ENCODE measurements at regions not wholly inside any gene's neighbourhood (a gene's known extent, or its start where the extent isn't known, plus 50 kb on each side); places are given as distances from the start of the nearest gene placed in this dataset.

DNA sequence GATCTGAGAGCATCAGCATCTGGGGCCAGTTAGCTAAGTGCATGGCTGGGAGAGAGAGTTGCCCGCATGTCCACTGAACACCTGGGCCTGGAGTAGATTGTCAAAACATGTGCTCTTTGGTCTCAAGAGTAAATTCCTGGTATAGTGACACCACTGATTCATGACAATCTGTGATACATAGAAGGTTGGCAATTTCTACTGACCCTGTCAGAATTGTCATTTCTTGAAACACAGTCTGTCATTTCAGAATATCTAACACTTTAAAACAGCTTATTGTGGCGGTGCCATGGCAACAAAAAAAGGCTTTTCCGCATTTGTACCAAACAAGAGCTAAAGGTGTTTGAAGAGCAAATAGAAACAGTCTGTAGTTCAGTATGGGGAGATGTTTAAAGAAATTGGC is 186.4 kb upstream of the FAM78B start:
- Histone ChIP-seq H2AFZ (ENCODE audit: low read length) (no peak overlapping the region), H3K18ac (ENCODE audit: insufficient read length, low read depth, low read length) (no peak overlapping the region), H3K79me2 (ENCODE audit: insufficient read depth, low read length) (no peaks in the 10 kb centered on the region), H4K8ac (replicated peaks; ENCODE audit: insufficient read length, low read depth, low read length) (no peak overlapping the region), H2BK120ac (ENCODE audit: low read depth, low read length, poor library complexity, severe bottlenecking) (no peak overlapping the region), H3K27me3 (ENCODE audit: insufficient read depth, low read length) (no peaks in the 10 kb centered on the region), H4K20me1 (ENCODE audit: control insufficient read depth, insufficient read depth, insufficient read length) (no peaks in the 10 kb centered on the region), H3K4me1 (ENCODE audit: insufficient read depth, low read length) (no peaks in the 10 kb centered on the region), H3K4ac (ENCODE audit: low read depth, low read length) (no peak overlapping the region), H3K79me1 (ENCODE audit: insufficient read depth, low read depth, low read length, poor library complexity, severe bottlenecking) (no peaks in the 10 kb centered on the region), H3K23ac (ENCODE audit: insufficient read length, low read depth, low read length) (no peak overlapping the region), H2BK5ac (ENCODE audit: insufficient read length, low read length) (no peak overlapping the region), H3K14ac (ENCODE audit: insufficient read depth, low read length) (no peak overlapping the region), H3K23me2 (ENCODE audit: insufficient read length, low read depth, low read length, poor library complexity, severe bottlenecking) (no peaks in the 10 kb centered on the region), H3K9me3 (ENCODE audit: control insufficient read depth, low read depth, low read length) (no peaks in the 10 kb centered on the region), H3K4me2 (ENCODE audit: insufficient read depth, insufficient read length, low read length) (no peak overlapping the region), H4K5ac (ENCODE audit: insufficient read length, low read depth, low read length) (no peak overlapping the region), H3K27ac (ENCODE audit: insufficient read length, low read depth, low read length) (no peak overlapping the region), H2AK5ac (ENCODE audit: insufficient read length, low read length) (no peak overlapping the region), H3K9ac (ENCODE audit: extremely low read depth, insufficient read length, low read length) (no peak overlapping the region), H3T11ph (ENCODE audit: low read length) (no peak overlapping the region), H2BK20ac (ENCODE audit: low read depth, low read length, poor library complexity, severe bottlenecking) (no peak overlapping the region), H3K56ac (ENCODE audit: insufficient read length, low read depth, low read length) (no peak overlapping the region), H2BK12ac (ENCODE audit: insufficient read length, low read depth, low read length) (no peak overlapping the region), H4K91ac (ENCODE audit: insufficient read length, low read depth, low read length) (no peak overlapping the region), H2BK15ac (ENCODE audit: low read depth, low read length) (no peak overlapping the region)
- H3K4me3 Mint-ChIP-seq, result no peak overlapping the region
- H3K4me1 Mint-ChIP-seq, result peaks cover 8 to 13% of the 10 kb centered on the region in 2 experiments
- no CpG with 5 or more reads among the region's 3 CpGs for WGBS (ENCODE audit: extremely low coverage, insufficient read length, low lambda C conversion rate)
- TF ChIP-seq, protein P1, sequence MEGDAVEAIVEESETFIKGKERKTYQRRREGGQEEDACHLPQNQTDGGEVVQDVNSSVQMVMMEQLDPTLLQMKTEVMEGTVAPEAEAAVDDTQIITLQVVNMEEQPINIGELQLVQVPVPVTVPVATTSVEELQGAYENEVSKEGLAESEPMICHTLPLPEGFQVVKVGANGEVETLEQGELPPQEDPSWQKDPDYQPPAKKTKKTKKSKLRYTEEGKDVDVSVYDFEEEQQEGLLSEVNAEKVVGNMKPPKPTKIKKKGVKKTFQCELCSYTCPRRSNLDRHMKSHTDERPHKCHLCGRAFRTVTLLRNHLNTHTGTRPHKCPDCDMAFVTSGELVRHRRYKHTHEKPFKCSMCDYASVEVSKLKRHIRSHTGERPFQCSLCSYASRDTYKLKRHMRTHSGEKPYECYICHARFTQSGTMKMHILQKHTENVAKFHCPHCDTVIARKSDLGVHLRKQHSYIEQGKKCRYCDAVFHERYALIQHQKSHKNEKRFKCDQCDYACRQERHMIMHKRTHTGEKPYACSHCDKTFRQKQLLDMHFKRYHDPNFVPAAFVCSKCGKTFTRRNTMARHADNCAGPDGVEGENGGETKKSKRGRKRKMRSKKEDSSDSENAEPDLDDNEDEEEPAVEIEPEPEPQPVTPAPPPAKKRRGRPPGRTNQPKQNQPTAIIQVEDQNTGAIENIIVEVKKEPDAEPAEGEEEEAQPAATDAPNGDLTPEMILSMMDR (conservative IDR thresholded peaks at IDR 0.05), result no peak
- no peak for DNase-seq
- no peak overlapping the region for H3K27ac Mint-ChIP-seq
- no peaks in the 10 kb centered on the region for H3K36me3 Mint-ChIP-seq (ENCODE audit: insufficient read depth in 1 of 3, low read depth in 3 of 3)
- no peaks in the 10 kb centered on the region for H3K9me3 Mint-ChIP-seq
- H3K27me3 Mint-ChIP-seq (ENCODE audit: low read depth), result no peaks in the 10 kb centered on the region; the same call in 1 of the 2 replicates

All from H9 (cell line).